Endothelial cell of umbilical vein (primary cell): ENCODE measurements at regions not wholly inside any gene's neighbourhood (a gene's known extent, or its start where the extent isn't known, plus 50 kb on each side); places are given as distances from the start of the nearest gene placed in this dataset.

Experiments
- BruUV-seq: library from RNA; stranded (reverse); fragments of 400-500 nt; replicated peaks from 2 replicates; lab custom pipeline; 2021; lab: Mats Ljungman, UMichigan
- CTCF ChIA-PET: fragments of 300-600, 350-600 bp; sonication (Branson Sonifier 250); formaldehyde crosslinking; loops from one replicate; lab custom pipeline; 2021; ENCODE audit warnings: antibody characterized with exemption, inconsistent platforms; lab: Charles Lee
- POLR2A ChIA-PET: fragments of 300-600, 350-600 bp; sonication (Branson Sonifier 250); formaldehyde crosslinking; loops from one replicate; lab custom pipeline; 2021; ENCODE audit warnings: antibody characterized with exemption, inconsistent platforms; lab: Charles Lee
- DNase-seq: peaks from one replicate; pipeline ENCODE4 v3.0.0-alpha.2; 2011; ENCODE audit warnings: low read depth, low spot score
- FAIRE-seq: peaks from 2 replicates; lab custom pipeline; 2011; peaks lifted over from hg19 to GRCh38; lab: Jason Lieb, UNC
- H2AFZ ChIP-seq: 2 replicates; pipeline ENCODE4 v1.6.0; 2012; ENCODE audit warnings: low read depth, low read length, control low read depth, inconsistent platforms
- H3K27ac ChIP-seq: 2 replicates; pipeline ENCODE4 v1.5.1; 2011; ENCODE audit warnings: low read depth, mild to moderate bottlenecking, control low read depth, low read length, moderate library complexity; ENCODE audit not compliant: insufficient read depth
- H3K27me3 ChIP-seq, 2 experiments: 2 replicates each; pipeline versions ENCODE4 v1.6.0 to v1.6.1; 2011; ENCODE audit warnings: low read length in 2 of 2, mixed read lengths in 1 of 2; ENCODE audit not compliant: control insufficient read depth in 2 of 2, insufficient read depth in 2 of 2
- H3K36me3 ChIP-seq, 2 experiments: 2 replicates in 1 of 2; 3 replicates in 1 of 2; pipeline ENCODE4 v1.5.1; 2011; ENCODE audit warnings: low read length in 2 of 2, mild to moderate bottlenecking in 1 of 2, moderate library complexity in 1 of 2; ENCODE audit not compliant: control insufficient read depth in 2 of 2, insufficient read depth in 2 of 2; ENCODE audit errors: extremely low read depth in 1 of 2
- H3K4me1 ChIP-seq: 3 replicates; pipeline ENCODE4 v1.5.1; 2011; ENCODE audit warnings: mild to moderate bottlenecking, low read length; ENCODE audit not compliant: control insufficient read depth, insufficient read depth; ENCODE audit errors: extremely low read depth
- H3K4me2 ChIP-seq: 2 replicates; pipeline ENCODE4 v1.6.1; 2011; ENCODE audit warnings: low read length, control low read depth, mixed read lengths; ENCODE audit not compliant: insufficient read depth
- H3K4me3 ChIP-seq, 3 experiments: fragments of 200-600 bp in 1 of 3; sonication (generic), shearing (Covaris generic) in 1 of 3; replicated peaks in 1 of 3; 2 replicates each; pipeline ENCODE4 v1.5.1; 2011 to 2016; ENCODE audit warnings: control low read depth in 3 of 3, low read length in 3 of 3, mild to moderate bottlenecking in 2 of 3, inconsistent platforms in 1 of 3, low read depth in 1 of 3, moderate library complexity in 1 of 3; ENCODE audit not compliant: insufficient read depth in 1 of 3
- H3K79me2 ChIP-seq: 2 replicates; pipeline ENCODE4 v1.6.0; 2012; ENCODE audit warnings: low read length, inconsistent platforms; ENCODE audit not compliant: control insufficient read depth, insufficient read depth
- H3K9ac ChIP-seq: replicated peaks from 2 replicates; pipeline ENCODE3; 2011; ENCODE audit warnings: low read length, control low read depth; ENCODE audit not compliant: insufficient read depth; ENCODE audit errors: extremely low read depth
- H3K9me1 ChIP-seq: replicated peaks from 3 replicates; pipeline ENCODE4 v1.6.0; 2011; ENCODE audit warnings: mild to moderate bottlenecking, low read length; ENCODE audit not compliant: control insufficient read depth, insufficient read depth; ENCODE audit errors: extremely low read depth
- H3K9me3 ChIP-seq: replicated peaks from 2 replicates; pipeline ENCODE4 v1.5.1; 2012; ENCODE audit warnings: low read length, inconsistent platforms; ENCODE audit not compliant: control insufficient read depth, insufficient read depth
- H4K20me1 ChIP-seq: replicated peaks from 2 replicates; pipeline ENCODE3; 2011; ENCODE audit warnings: mild to moderate bottlenecking, low read length; ENCODE audit not compliant: control insufficient read depth, insufficient read depth; ENCODE audit errors: extremely low read depth
- EZH2 ChIP-seq: IDR thresholded peaks from 2 replicates; pipeline ENCODE4 v1.6.1; 2012; ENCODE audit warnings: borderline replicate concordance, low read depth, mild to moderate bottlenecking, moderate library complexity, low read length, inconsistent platforms; ENCODE audit not compliant: severe bottlenecking
- FOS ChIP-seq: IDR thresholded peaks from 2 replicates; pipeline ENCODE4 v1.6.1; 2011; ENCODE audit warnings: mild to moderate bottlenecking, low read length, moderate library complexity, borderline replicate concordance; ENCODE audit not compliant: insufficient read depth
- GATA2 ChIP-seq: IDR thresholded peaks from 2 replicates; pipeline ENCODE4 v1.7.0; 2011; ENCODE audit warnings: low read depth, mild to moderate bottlenecking, moderate library complexity, mixed read lengths, low read length; ENCODE audit not compliant: insufficient read length, insufficient read depth
- JUN ChIP-seq: IDR thresholded peaks from 2 replicates; pipeline ENCODE4 v1.6.1; 2011; ENCODE audit warnings: borderline replicate concordance, low read depth; ENCODE audit not compliant: insufficient read length, insufficient read depth
- MYC ChIP-seq: IDR thresholded peaks from one replicate; pipeline ENCODE4 v1.6.1; 2011; ENCODE audit warnings: mild to moderate bottlenecking, low read depth, low read length
- POLR2A ChIP-seq: IDR thresholded peaks from 2 replicates; pipeline ENCODE4 v1.6.1; 2012; ENCODE audit warnings: low read depth, mild to moderate bottlenecking, control low read depth, low read length
- POLR2AphosphoS5 ChIP-seq: IDR thresholded peaks from 2 replicates; pipeline ENCODE4 v1.6.1; 2012; ENCODE audit warnings: low read depth, mild to moderate bottlenecking, control low read depth, low read length, moderate library complexity; ENCODE audit not compliant: insufficient read depth
- dilution Hi-C: fragments of 300-500 bp; cut with MboI; formaldehyde crosslinking; loops from one replicate; pipeline ENCODE4 v1.15.0; 2019; ENCODE audit warnings: low sequenced_read_pairs; ENCODE audit not compliant: extremely low pct_ligation_motif_present
- intact Hi-C: fragments of 100-400 bp; cut with micrococcal nuclease; formaldehyde crosslinking; loops from one replicate; pipeline ENCODE4 v1.10.0; 2022
- TF ChIP-seq, protein P1 (sequence below), 2 donors: IDR thresholded peaks; 1 replicate in 1 of 2; 2 replicates in 1 of 2; pipeline ENCODE4 v1.5.1; 2011; ENCODE audit warnings: low read length in 2 of 2, mild to moderate bottlenecking in 2 of 2, moderate library complexity in 2 of 2, control low read depth in 1 of 2, inconsistent platforms in 1 of 2, low read depth in 1 of 2; ENCODE audit not compliant: insufficient read depth in 1 of 2; ENCODE audit errors: extremely low read depth in 1 of 2
- TF ChIP-seq, protein P2 (sequence below): IDR thresholded peaks from 2 replicates; pipeline ENCODE4 v1.6.1; 2011; ENCODE audit not compliant: insufficient read depth, insufficient read length

DNA sequence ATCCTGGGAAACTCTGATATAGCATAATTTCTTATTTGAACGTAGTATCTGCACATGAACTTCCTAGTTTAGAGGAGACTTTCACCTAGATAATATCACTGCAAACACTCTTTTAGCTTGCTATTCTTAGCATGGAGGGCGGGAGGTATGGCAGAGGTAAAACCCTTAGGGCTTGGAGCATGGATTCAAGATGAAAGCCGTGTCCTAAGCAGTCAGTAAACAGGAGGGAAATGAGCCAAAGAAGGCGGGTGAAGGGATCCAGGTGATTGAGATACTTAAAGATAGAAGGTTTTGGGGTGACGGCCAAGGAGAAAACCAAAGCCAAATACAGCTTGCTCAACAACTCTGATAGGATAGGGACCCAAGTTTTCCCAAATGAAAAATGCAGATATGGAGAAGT is 107.1 kb upstream of the BCAT1 start:
- Histone ChIP-seq H3K9me3 (no peaks in the 10 kb centered on the region), H2AFZ (no peak overlapping the region), H4K20me1 (no peaks in the 10 kb centered on the region), H3K4me1 (no peaks in the 10 kb centered on the region), H3K27ac (no peak overlapping the region), H3K4me2 (no peak overlapping the region), H3K9ac (no peak overlapping the region), H3K9me1 (no peaks in the 10 kb centered on the region), H3K27me3 (peaks cover 2 to 3% of the 10 kb centered on the region in 2 experiments), H3K36me3 (no peaks in the 10 kb centered on the region), H3K4me3 (no peak overlapping the region), H3K79me2 (no peaks in the 10 kb centered on the region)
- BruUV-seq: no TSS peak
- POLR2A ChIA-PET: no interaction called here
- CTCF ChIA-PET: interaction anchor here (1.0 to 1.4 kb wide), 3 partner anchors 16 to 202 kb away, joined by 3 read pairs; no protein-coding TSS in a partner anchor
- intact Hi-C loops: no loop called here
- no peak for TF ChIP-seq POLR2AphosphoS5
- no peak for TF ChIP-seq POLR2A
- TF ChIP-seq, protein P1, sequence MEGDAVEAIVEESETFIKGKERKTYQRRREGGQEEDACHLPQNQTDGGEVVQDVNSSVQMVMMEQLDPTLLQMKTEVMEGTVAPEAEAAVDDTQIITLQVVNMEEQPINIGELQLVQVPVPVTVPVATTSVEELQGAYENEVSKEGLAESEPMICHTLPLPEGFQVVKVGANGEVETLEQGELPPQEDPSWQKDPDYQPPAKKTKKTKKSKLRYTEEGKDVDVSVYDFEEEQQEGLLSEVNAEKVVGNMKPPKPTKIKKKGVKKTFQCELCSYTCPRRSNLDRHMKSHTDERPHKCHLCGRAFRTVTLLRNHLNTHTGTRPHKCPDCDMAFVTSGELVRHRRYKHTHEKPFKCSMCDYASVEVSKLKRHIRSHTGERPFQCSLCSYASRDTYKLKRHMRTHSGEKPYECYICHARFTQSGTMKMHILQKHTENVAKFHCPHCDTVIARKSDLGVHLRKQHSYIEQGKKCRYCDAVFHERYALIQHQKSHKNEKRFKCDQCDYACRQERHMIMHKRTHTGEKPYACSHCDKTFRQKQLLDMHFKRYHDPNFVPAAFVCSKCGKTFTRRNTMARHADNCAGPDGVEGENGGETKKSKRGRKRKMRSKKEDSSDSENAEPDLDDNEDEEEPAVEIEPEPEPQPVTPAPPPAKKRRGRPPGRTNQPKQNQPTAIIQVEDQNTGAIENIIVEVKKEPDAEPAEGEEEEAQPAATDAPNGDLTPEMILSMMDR (IDR thresholded peaks at IDR 0.05; ENCODE audit: extremely low read depth in 1 of 2, insufficient read depth in 1 of 2, low read depth in 1 of 2, low read length in 2 of 2): no peak
- TF ChIP-seq JUN: no peak
- no peak for TF ChIP-seq GATA2
- no peak for TF ChIP-seq FOS
- no peak for TF ChIP-seq EZH2
- TF ChIP-seq MYC: no peak
- TF ChIP-seq, protein P2, sequence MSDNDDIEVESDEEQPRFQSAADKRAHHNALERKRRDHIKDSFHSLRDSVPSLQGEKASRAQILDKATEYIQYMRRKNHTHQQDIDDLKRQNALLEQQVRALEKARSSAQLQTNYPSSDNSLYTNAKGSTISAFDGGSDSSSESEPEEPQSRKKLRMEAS: no peak
- DNase-seq (no peak), FAIRE-seq (no peak)
- dilution Hi-C loops: no loop called here
